A549 (cell line): ENCODE measurements at regions not wholly inside any gene's neighbourhood (a gene's known extent, or its start where the extent isn't known, plus 50 kb on each side); places are given as distances from the start of the nearest gene placed in this dataset.

Experiments used
- E2F6 ChIP-seq: IDR thresholded peaks from 2 replicates; pipeline ENCODE4 v1.6.1; 2012; ENCODE audit warnings: low read depth, borderline replicate concordance
- POLR2A ChIP-seq: IDR thresholded peaks from 2 replicates; pipeline ENCODE4 v1.6.1; 2012; ENCODE audit warnings: mild to moderate bottlenecking, low read length

DNA sequence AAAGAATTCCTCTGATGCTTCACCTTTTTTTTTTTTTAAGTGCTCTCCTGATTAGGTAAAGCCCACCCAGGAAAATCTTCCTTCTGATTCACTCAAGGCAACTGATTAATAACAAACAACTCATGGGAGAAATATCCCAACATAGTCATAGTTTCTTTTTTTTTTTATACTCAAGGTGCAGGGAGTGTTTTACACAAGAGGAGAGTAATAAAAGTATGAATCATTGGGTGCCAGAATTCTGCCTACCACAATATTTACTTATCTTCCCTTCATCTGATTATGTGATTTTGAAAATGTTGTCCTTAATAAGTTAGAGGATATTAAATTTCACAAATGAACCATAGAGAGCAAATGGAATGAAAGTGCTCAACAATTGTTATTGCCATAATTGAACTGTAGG is 329.9 kb downstream of the TECRL start:
- TF ChIP-seq E2F6 (no peak), POLR2A (no peak)
